Panc1 (cell line): ENCODE measurements at regions not wholly inside any gene's neighbourhood (a gene's known extent, or its start where the extent isn't known, plus 50 kb on each side); places are given as distances from the start of the nearest gene placed in this dataset.

Experiments
- ATAC-seq: fragments of 200-7000 bp; cut with Tn5 transposase; 2 replicates; pipeline ENCODE4 v1.9.1; 2020; ENCODE audit warnings: mild to moderate bottlenecking, moderate library complexity
- BruUV-seq: library from RNA; stranded (reverse); fragments of 400-500 nt; replicated peaks from 2 replicates; lab custom pipeline; 2021; lab: Mats Ljungman, UMichigan
- CTCF ChIA-PET: fragments of 300-600 bp; sonication (Branson Sonifier 250); formaldehyde crosslinking; loops from one replicate; lab custom pipeline; 2022; ENCODE audit warnings: antibody characterized with exemption; lab: Charles Lee
- POLR2A ChIA-PET: fragments of 300-600 bp; sonication (Branson Sonifier 250); formaldehyde crosslinking; loops from one replicate; lab custom pipeline; 2022; ENCODE audit warnings: antibody characterized with exemption; lab: Charles Lee
- DNase-seq: peaks from one replicate; pipeline ENCODE4 v3.0.0-alpha.2; 2010; ENCODE audit warnings: low read depth, low spot score
- H3K27ac ChIP-seq: 2 replicates; pipeline ENCODE4 v1.5.1; 2011; ENCODE audit warnings: mild to moderate bottlenecking, low read length, inconsistent platforms
- H3K27me3 ChIP-seq: fragments of 200-500 bp; sonication (Bioruptor generic); 2 replicates; pipeline ENCODE4 v1.6.0; 2014; ENCODE audit warnings: low read length, inconsistent platforms; ENCODE audit not compliant: control insufficient read depth, insufficient read depth
- H3K36me3 ChIP-seq: fragments of 200-500 bp; sonication (Bioruptor generic); 2 replicates; pipeline ENCODE4 v1.5.1; 2014; ENCODE audit warnings: inconsistent platforms, mild to moderate bottlenecking, low read length, moderate library complexity; ENCODE audit not compliant: control insufficient read depth, insufficient read depth
- H3K4me1 ChIP-seq: 2 replicates; pipeline ENCODE4 v1.5.1; 2011; ENCODE audit warnings: inconsistent platforms, mild to moderate bottlenecking, low read length, moderate library complexity; ENCODE audit not compliant: control insufficient read depth, insufficient read depth
- H3K4me3 ChIP-seq, 2 experiments: 2 replicates each; pipeline ENCODE4 v1.5.1; 2011 to 2012; ENCODE audit warnings: low read depth in 2 of 2, low read length in 2 of 2, mild to moderate bottlenecking in 2 of 2, inconsistent platforms in 1 of 2, moderate library complexity in 1 of 2
- H3K9me3 ChIP-seq: fragments of 200-500 bp; sonication (Bioruptor generic); 2 replicates; pipeline ENCODE4 v1.5.1; 2014; ENCODE audit warnings: low read depth, mild to moderate bottlenecking, inconsistent platforms, low read length, moderate library complexity; ENCODE audit not compliant: control insufficient read depth, insufficient read depth
- CTCF ChIP-seq: fragments of 450-650 bp; IDR thresholded peaks from 2 replicates; pipeline ENCODE4 v1.5.1; 2017; ENCODE audit warnings: mild to moderate bottlenecking
- POLR2AphosphoS5 ChIP-seq: IDR thresholded peaks from 2 replicates; pipeline ENCODE4 v1.6.1; 2012; ENCODE audit warnings: mild to moderate bottlenecking, low read depth, low read length, moderate library complexity
- REST ChIP-seq, 2 experiments: IDR thresholded peaks; 2 replicates each; pipeline ENCODE4 v1.6.1; 2011 to 2012; ENCODE audit warnings: low read depth in 2 of 2, control low read depth in 1 of 2, low read length in 1 of 2, mild to moderate bottlenecking in 1 of 2, moderate library complexity in 1 of 2; ENCODE audit not compliant: insufficient read depth in 1 of 2
- SIN3A ChIP-seq: IDR thresholded peaks from 2 replicates; pipeline ENCODE4 v1.6.1; 2012; ENCODE audit warnings: low read depth, mild to moderate bottlenecking, low read length, moderate library complexity, borderline replicate concordance; ENCODE audit not compliant: insufficient read depth
- TCF7L2 ChIP-seq: IDR thresholded peaks from 2 replicates; pipeline ENCODE4 v1.6.1; 2011; ENCODE audit warnings: mild to moderate bottlenecking, low read depth, low read length, inconsistent platforms
- in situ Hi-C: cut with HindIII; loops from 2 replicates; pipeline ENCODE4 v1.10.0; 2016; ENCODE audit warnings: low sequenced_read_pairs, low pct_unique_long_range_greater_than_20kb
- intact Hi-C: fragments of 100-400 bp; cut with micrococcal nuclease; formaldehyde crosslinking; loops from one replicate; pipeline ENCODE4 v1.10.0; 2022; ENCODE audit not compliant: unreplicated experiment

- CTCF ChIA-PET = no interaction called here
- H3K27me3 ChIP-seq = no peaks in the 10 kb centered on the region
Measured at GRCh38 chr18:43482600-43482999, 205.3 kb upstream of the SYT4 start.

GRCh38 chr18:43484710-43485109, 207.4 kb upstream of the SYT4 start:
- H3K36me3 ChIP-seq = no peaks in the 10 kb centered on the region
- H3K27me3 ChIP-seq = no peaks in the 10 kb centered on the region
- intact Hi-C loops (no loop called here), in situ Hi-C loops (no loop called here)
- H3K27ac ChIP-seq = no peak overlapping the region
- ChIA-PET POLR2A (no interaction called here), CTCF (no interaction called here)
- no TSS peak for BruUV-seq
- no peak overlapping the region for H3K4me3 ChIP-seq
- TF ChIP-seq REST (IDR thresholded peaks at IDR 0.05; ENCODE audit: insufficient read depth in 1 of 2, low read depth in 2 of 2, low read length in 1 of 2) = no peak
- TF ChIP-seq CTCF = no peak
- TF ChIP-seq TCF7L2 = no peak
- no peak for TF ChIP-seq SIN3A
- TF ChIP-seq POLR2AphosphoS5 = no peak
- ATAC-seq = no peak
- H3K9me3 ChIP-seq = no peaks in the 10 kb centered on the region
- H3K4me1 ChIP-seq = no peaks in the 10 kb centered on the region
- DNase-seq = no peak

More at GRCh38 chr18:43482600-43482999, 205.3 kb upstream of the SYT4 start:
- no peak for TF ChIP-seq REST (IDR thresholded peaks at IDR 0.05; ENCODE audit: insufficient read depth in 1 of 2, low read depth in 2 of 2, low read length in 1 of 2)
- no peak for TF ChIP-seq TCF7L2
- no peak for TF ChIP-seq SIN3A
- TF ChIP-seq POLR2AphosphoS5 = no peak
- TF ChIP-seq CTCF = no peak
- H3K9me3 ChIP-seq = no peaks in the 10 kb centered on the region
- in situ Hi-C loops (no loop called here), intact Hi-C loops (no loop called here)
- ATAC-seq (no peak), DNase-seq (no peak)
- no peak overlapping the region for H3K4me3 ChIP-seq
- BruUV-seq = no TSS peak
- H3K27ac ChIP-seq = no peak overlapping the region
- no peaks in the 10 kb centered on the region for H3K36me3 ChIP-seq
- no peaks in the 10 kb centered on the region for H3K4me1 ChIP-seq
- POLR2A ChIA-PET = no interaction called here
